ENCODE measurements at regions not wholly inside any gene's neighbourhood (a gene's known extent, or its start where the extent isn't known, plus 50 kb on each side); places are given as distances from the start of the nearest gene placed in this dataset.

DNA sequence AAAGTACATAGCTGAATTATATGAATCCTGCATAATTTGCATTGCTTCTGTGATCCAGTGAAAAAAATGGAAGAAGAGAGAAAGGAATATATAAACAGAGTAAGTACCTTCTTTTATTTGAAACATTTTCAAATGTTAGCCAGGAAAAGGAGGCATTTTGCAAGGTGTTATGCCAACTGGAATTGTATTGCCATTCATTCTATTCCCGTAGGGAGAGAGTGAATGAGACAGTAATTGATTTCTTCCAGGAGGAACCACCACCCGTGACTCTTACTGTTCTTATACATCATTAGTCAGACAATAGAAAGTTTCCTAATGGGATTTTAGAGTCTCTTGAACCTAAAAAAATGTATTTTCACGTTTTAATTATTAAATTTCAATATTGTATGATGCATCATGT, 324.1 kb upstream of the ALCAM start:
- Histone ChIP-seq H3K4ac (ENCODE audit: low read length) (no peak overlapping the region), H4K91ac (ENCODE audit: low read depth, low read length, poor library complexity) (no peak overlapping the region), H3K27me3 (ENCODE audit: control insufficient read depth in 3 of 3, insufficient read depth in 3 of 3, low read depth in 1 of 3, low read length in 3 of 3) (no peaks in the 10 kb centered on the region), H2BK120ac (ENCODE audit: low read depth, low read length) (no peak overlapping the region), H2BK15ac (ENCODE audit: low read length) (no peak overlapping the region), H3K36me3 (replicated peaks in 1 of 2; ENCODE audit: control insufficient read depth in 2 of 2, insufficient read depth in 2 of 2, low read length in 2 of 2) (no peaks in the 10 kb centered on the region), H3K4me1 (ENCODE audit: control insufficient read depth in 2 of 2, insufficient read depth in 1 of 2, low read depth in 1 of 2, low read length in 2 of 2) (no peaks in the 10 kb centered on the region), H3K4me3 (ENCODE audit: low read length in 2 of 2) (no peak overlapping the region), H3K79me1 (ENCODE audit: low read depth, low read length) (no peaks in the 10 kb centered on the region), H3K9ac (ENCODE audit: low read depth, low read length, poor library complexity) (no peak overlapping the region), H3K9me3 (replicated peaks in 1 of 2; ENCODE audit: control insufficient read depth in 2 of 2, insufficient read depth in 1 of 2, low read depth in 1 of 2, low read length in 2 of 2) (no peaks in the 10 kb centered on the region), H2BK12ac (ENCODE audit: low read length) (no peak overlapping the region), H2AFZ (ENCODE audit: low read length) (no peak overlapping the region), H3K4me2 (ENCODE audit: insufficient read depth, low read length, poor library complexity, severe bottlenecking) (no peak overlapping the region), H2BK5ac (ENCODE audit: low read length) (no peak overlapping the region), H3K14ac (ENCODE audit: low read length) (no peak overlapping the region), H2AK5ac (ENCODE audit: low read depth, low read length) (no peak overlapping the region), H3K23ac (ENCODE audit: low read depth, low read length, poor library complexity) (no peak overlapping the region), H4K8ac (ENCODE audit: low read depth, low read length) (no peak overlapping the region), H3K18ac (ENCODE audit: low read length) (no peak overlapping the region), H3K27ac (replicated peaks; ENCODE audit: low read length) (no peak overlapping the region)
- no CpG with 5 or more reads among the region's 3 CpGs for WGBS, 2 donors (ENCODE audit: extremely low coverage in 2 of 2, insufficient read length in 2 of 2, insufficient replicate concordance in 1 of 2)
- DNase-seq (ENCODE audit: low spot score): no peak

DNA sequence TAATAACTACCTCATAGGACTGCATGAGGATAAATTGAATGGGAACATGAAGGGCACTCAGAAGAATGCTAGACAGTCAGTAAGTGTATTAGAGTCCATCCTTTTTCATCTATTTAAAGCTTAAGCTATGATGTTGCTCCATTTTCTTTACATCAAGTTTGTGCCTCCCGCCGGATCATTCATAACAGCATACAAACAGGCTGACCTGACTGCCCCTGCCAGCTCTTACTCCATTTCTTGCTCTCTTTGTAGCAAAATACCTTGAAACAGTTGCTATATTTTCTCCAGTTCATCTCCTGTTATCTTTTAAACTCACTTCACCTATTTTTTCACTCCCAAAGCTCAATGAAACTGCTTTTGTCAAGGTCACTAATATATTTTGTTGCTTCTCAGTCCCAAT, 315.6 kb upstream of the ALCAM start:
- WGBS, 2 donors (ENCODE audit: extremely low coverage in 2 of 2, insufficient read length in 2 of 2, insufficient replicate concordance in 1 of 2): no CpG with 5 or more reads among the region's 2 CpGs
- Histone ChIP-seq H2AFZ (ENCODE audit: low read length) (no peak overlapping the region), H2BK15ac (ENCODE audit: low read length) (no peak overlapping the region), H2BK120ac (ENCODE audit: low read depth, low read length) (no peak overlapping the region), H3K36me3 (replicated peaks in 1 of 2; ENCODE audit: control insufficient read depth in 2 of 2, insufficient read depth in 2 of 2, low read length in 2 of 2) (no peaks in the 10 kb centered on the region), H3K23ac (ENCODE audit: low read depth, low read length, poor library complexity) (no peak overlapping the region), H3K4ac (ENCODE audit: low read length) (no peak overlapping the region), H3K9ac (ENCODE audit: low read depth, low read length, poor library complexity) (no peak overlapping the region), H3K27ac (replicated peaks; ENCODE audit: low read length) (no peak overlapping the region), H3K18ac (ENCODE audit: low read length) (no peak overlapping the region), H3K27me3 (ENCODE audit: control insufficient read depth in 3 of 3, insufficient read depth in 3 of 3, low read depth in 1 of 3, low read length in 3 of 3) (no peaks in the 10 kb centered on the region), H3K79me1 (ENCODE audit: low read depth, low read length) (no peaks in the 10 kb centered on the region), H3K4me3 (ENCODE audit: low read length in 2 of 2) (no peak overlapping the region), H2BK12ac (ENCODE audit: low read length) (no peak overlapping the region), H4K8ac (ENCODE audit: low read depth, low read length) (no peak overlapping the region), H3K9me3 (replicated peaks in 1 of 2; ENCODE audit: control insufficient read depth in 2 of 2, insufficient read depth in 1 of 2, low read depth in 1 of 2, low read length in 2 of 2) (no peaks in the 10 kb centered on the region), H3K4me1 (ENCODE audit: control insufficient read depth in 2 of 2, insufficient read depth in 1 of 2, low read depth in 1 of 2, low read length in 2 of 2) (no peaks in the 10 kb centered on the region), H3K14ac (ENCODE audit: low read length) (no peak overlapping the region), H3K4me2 (ENCODE audit: insufficient read depth, low read length, poor library complexity, severe bottlenecking) (no peak overlapping the region), H2AK5ac (ENCODE audit: low read depth, low read length) (no peak overlapping the region), H2BK5ac (ENCODE audit: low read length) (no peak overlapping the region), H4K91ac (ENCODE audit: low read depth, low read length, poor library complexity) (no peak overlapping the region)
- no peak for DNase-seq (ENCODE audit: low spot score)

DNA sequence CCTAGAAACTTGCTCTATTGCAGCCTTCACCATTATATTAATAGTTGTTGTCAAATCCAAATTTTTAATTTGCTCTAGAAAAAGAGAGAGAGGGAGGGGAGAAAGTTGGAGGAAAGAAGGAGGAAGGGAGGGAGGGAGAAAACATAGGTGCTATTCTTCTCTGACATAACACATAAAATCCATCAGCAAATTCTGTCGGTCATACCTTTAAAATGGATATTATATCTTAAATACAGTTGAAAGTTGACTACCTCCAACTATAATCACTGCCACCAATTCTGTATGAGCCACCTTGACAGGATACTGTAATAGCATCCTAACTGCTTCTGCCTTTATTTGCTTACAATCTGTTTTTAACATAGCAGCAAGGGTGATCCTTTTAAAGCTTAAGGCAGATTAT, 314.7 kb upstream of the ALCAM start:
- H3K27me3 ChIP-seq (ENCODE audit: control insufficient read depth in 3 of 3, insufficient read depth in 3 of 3, low read depth in 1 of 3, low read length in 3 of 3): no peaks in the 10 kb centered on the region
- no peak overlapping the region for H3K4ac ChIP-seq (ENCODE audit: low read length)
- no peak overlapping the region for H2AFZ ChIP-seq (ENCODE audit: low read length)
- H3K23ac ChIP-seq (ENCODE audit: low read depth, low read length, poor library complexity): no peak overlapping the region
- no peak overlapping the region for H4K91ac ChIP-seq (ENCODE audit: low read depth, low read length, poor library complexity)
- no peak for DNase-seq (ENCODE audit: low spot score)
- no peak overlapping the region for H3K18ac ChIP-seq (ENCODE audit: low read length)
- no peak overlapping the region for H3K4me2 ChIP-seq (ENCODE audit: insufficient read depth, low read length, poor library complexity, severe bottlenecking)
- no peaks in the 10 kb centered on the region for H3K36me3 ChIP-seq (replicated peaks in 1 of 2; ENCODE audit: control insufficient read depth in 2 of 2, insufficient read depth in 2 of 2, low read length in 2 of 2)
- no peak overlapping the region for H3K9ac ChIP-seq (ENCODE audit: low read depth, low read length, poor library complexity)
- no peak overlapping the region for H3K14ac ChIP-seq (ENCODE audit: low read length)
- no peak overlapping the region for H4K8ac ChIP-seq (ENCODE audit: low read depth, low read length)
- no peaks in the 10 kb centered on the region for H3K79me1 ChIP-seq (ENCODE audit: low read depth, low read length)
- no peak overlapping the region for H2BK120ac ChIP-seq (ENCODE audit: low read depth, low read length)
- no CpG with 5 or more reads among the region's 1 CpG for WGBS, 2 donors (ENCODE audit: extremely low coverage in 2 of 2, insufficient read length in 2 of 2, insufficient replicate concordance in 1 of 2)
- H3K4me1 ChIP-seq (ENCODE audit: control insufficient read depth in 2 of 2, insufficient read depth in 1 of 2, low read depth in 1 of 2, low read length in 2 of 2): no peaks in the 10 kb centered on the region
- no peak overlapping the region for H2BK15ac ChIP-seq (ENCODE audit: low read length)
- no peak overlapping the region for H3K27ac ChIP-seq (replicated peaks; ENCODE audit: low read length)
- H2AK5ac ChIP-seq (ENCODE audit: low read depth, low read length): no peak overlapping the region
- H2BK12ac ChIP-seq (ENCODE audit: low read length): no peak overlapping the region
- no peak overlapping the region for H3K4me3 ChIP-seq (ENCODE audit: low read length in 2 of 2)
- H3K9me3 ChIP-seq (replicated peaks in 1 of 2; ENCODE audit: control insufficient read depth in 2 of 2, insufficient read depth in 1 of 2, low read depth in 1 of 2, low read length in 2 of 2): no peaks in the 10 kb centered on the region
- H2BK5ac ChIP-seq (ENCODE audit: low read length): no peak overlapping the region

GRCh38 chr3:105062853-105063252, 303.9 kb upstream of the ALCAM start:
- WGBS, 2 donors (ENCODE audit: extremely low coverage in 2 of 2, insufficient read length in 2 of 2, insufficient replicate concordance in 1 of 2): 60 to 100% methylated on average over 1 of the region's 3 CpGs
- DNase-seq (ENCODE audit: low spot score): no peak
- no peaks in the 10 kb centered on the region for H3K36me3 ChIP-seq (replicated peaks in 1 of 2; ENCODE audit: control insufficient read depth in 2 of 2, insufficient read depth in 2 of 2, low read length in 2 of 2)
- no peaks in the 10 kb centered on the region for H3K9me3 ChIP-seq (replicated peaks in 1 of 2; ENCODE audit: control insufficient read depth in 2 of 2, insufficient read depth in 1 of 2, low read depth in 1 of 2, low read length in 2 of 2)
- H2BK120ac ChIP-seq (ENCODE audit: low read depth, low read length): no peak overlapping the region
- no peak overlapping the region for H2AK5ac ChIP-seq (ENCODE audit: low read depth, low read length)
- H3K23ac ChIP-seq (ENCODE audit: low read depth, low read length, poor library complexity): no peak overlapping the region
- no peak overlapping the region for H2BK5ac ChIP-seq (ENCODE audit: low read length)
- H3K18ac ChIP-seq (ENCODE audit: low read length): no peak overlapping the region
- H4K91ac ChIP-seq (ENCODE audit: low read depth, low read length, poor library complexity): no peak overlapping the region
- no peak overlapping the region for H3K14ac ChIP-seq (ENCODE audit: low read length)
- H2BK12ac ChIP-seq (ENCODE audit: low read length): no peak overlapping the region
- no peak overlapping the region for H3K9ac ChIP-seq (ENCODE audit: low read depth, low read length, poor library complexity)
- no peak overlapping the region for H2BK15ac ChIP-seq (ENCODE audit: low read length)
- no peak overlapping the region for H3K4ac ChIP-seq (ENCODE audit: low read length)
- H2AFZ ChIP-seq (ENCODE audit: low read length): peak overlapping the region; percentile 40
- no peak overlapping the region for H3K27ac ChIP-seq (replicated peaks; ENCODE audit: low read length)
- no peak overlapping the region for H4K8ac ChIP-seq (ENCODE audit: low read depth, low read length)
- H3K4me2 ChIP-seq (ENCODE audit: insufficient read depth, low read length, poor library complexity, severe bottlenecking): no peak overlapping the region
- H3K4me1 ChIP-seq (ENCODE audit: control insufficient read depth in 2 of 2, insufficient read depth in 1 of 2, low read depth in 1 of 2, low read length in 2 of 2): no peaks in the 10 kb centered on the region
- no peak overlapping the region for H3K4me3 ChIP-seq (ENCODE audit: low read length in 2 of 2)
- H3K27me3 ChIP-seq (ENCODE audit: control insufficient read depth in 3 of 3, insufficient read depth in 3 of 3, low read depth in 1 of 3, low read length in 3 of 3): no peaks in the 10 kb centered on the region
- H3K79me1 ChIP-seq (ENCODE audit: low read depth, low read length): no peaks in the 10 kb centered on the region
